ENCODE measurements at regions not wholly inside any gene's neighbourhood (a gene's known extent, or its start where the extent isn't known, plus 50 kb on each side); places are given as distances from the start of the nearest gene placed in this dataset.

- intact Hi-C loops (cut with micrococcal nuclease), result no loop called here
- CTCF ChIA-PET (ENCODE audit: low intra/inter-chr PET ratio), result no interaction called here
- H3K4me1 ChIP-seq (replicated peaks in 1 of 2; ENCODE audit: control insufficient read depth in 2 of 2, insufficient read depth in 2 of 2, low read length in 2 of 2), result no peaks in the 10 kb centered on the region
- TF ChIP-seq RBM17 (IDR thresholded peaks at IDR 0.05; ENCODE audit: borderline replicate concordance, low read depth, low read length), result no peak
- TF ChIP-seq EGR1 (conservative IDR thresholded peaks at IDR 0.05), result no peak
- no peak for TF ChIP-seq NEUROD1 (IDR thresholded peaks at IDR 0.05; ENCODE audit: borderline replicate concordance, low read depth, low read length, partially characterized antibody)
- WGBS (ENCODE audit: insufficient coverage, low coverage, missing lambda C conversion rate), result 2% methylated on average over 2 of the region's 2 CpGs
- no peaks in the 10 kb centered on the region for H3K27me3 ChIP-seq (ENCODE audit: control insufficient read depth in 2 of 2, insufficient read depth in 2 of 2, low read length in 2 of 2)
- no peak overlapping the region for H3K4me3 ChIP-seq
- H3K27ac ChIP-seq (ENCODE audit: extremely low read depth, low read depth, low read length), result no peak overlapping the region
- H3K79me2 ChIP-seq (ENCODE audit: control insufficient read depth, insufficient read depth, low read length), result no peaks in the 10 kb centered on the region
- DNase-seq (ENCODE audit: extremely low read depth in 1 of 4, low spot score in 3 of 4) (no peak), FAIRE-seq (no peak), ATAC-seq (no peak)
- H3K9me3 ChIP-seq (replicated peaks; ENCODE audit: control insufficient read depth, insufficient read depth, low read depth, low read length), result no peaks in the 10 kb centered on the region
- H4K20me1 ChIP-seq (replicated peaks; ENCODE audit: control insufficient read depth, insufficient read depth, low read length), result no peaks in the 10 kb centered on the region
- in situ Hi-C loops (cut with MboI), result no loop called here
- H3K4me2 ChIP-seq (ENCODE audit: insufficient read depth, low read length), result no peak overlapping the region
- POLR2A ChIA-PET, result no interaction called here
- H3K36me3 ChIP-seq (ENCODE audit: control insufficient read depth, insufficient read depth, low read length), result no peaks in the 10 kb centered on the region
- no peak overlapping the region for H2AFZ ChIP-seq (ENCODE audit: low read depth, low read length)
- BruUV-seq (replicated peaks), result no TSS peak
- H3K9ac ChIP-seq (ENCODE audit: insufficient read depth in 1 of 2, low read depth in 2 of 2, low read length in 2 of 2), result no peak overlapping the region
- H3K9me1 ChIP-seq (ENCODE audit: control insufficient read depth, insufficient read depth, low read length), result no peaks in the 10 kb centered on the region
These were observed 636.3 kb downstream of the LTN1 start for GRCh38 chr21:28356422-28356821.

- peaks cover 2% of the 10 kb centered on the region; the same call in 1 of the 2 replicates for H3K9me3 ChIP-seq (replicated peaks; ENCODE audit: control insufficient read depth, insufficient read depth, low read depth, low read length)
- no peaks in the 10 kb centered on the region for H3K36me3 ChIP-seq (ENCODE audit: control insufficient read depth, insufficient read depth, low read length)
- H3K9me1 ChIP-seq (ENCODE audit: control insufficient read depth, insufficient read depth, low read length), result no peaks in the 10 kb centered on the region
- no peak for TF ChIP-seq HMG20B (CRISPR knock-in tag; IDR thresholded peaks at IDR 0.05)
- no peak overlapping the region for H3K4me2 ChIP-seq (ENCODE audit: insufficient read depth, low read length)
- no peak overlapping the region for H3K9ac ChIP-seq (ENCODE audit: insufficient read depth in 1 of 2, low read depth in 2 of 2, low read length in 2 of 2)
- intact Hi-C loops (cut with micrococcal nuclease) (no loop called here), in situ Hi-C loops (cut with MboI) (no loop called here)
- H3K4me3 ChIP-seq, result no peak overlapping the region
- H3K27ac ChIP-seq (ENCODE audit: extremely low read depth, low read depth, low read length), result no peak overlapping the region
- POLR2A ChIA-PET, result no interaction called here
- WGBS (ENCODE audit: insufficient coverage, low coverage, missing lambda C conversion rate), result 0% methylated on average over 2 of the region's 2 CpGs
- no peak for FAIRE-seq
- no peaks in the 10 kb centered on the region for H3K27me3 ChIP-seq (ENCODE audit: control insufficient read depth in 2 of 2, insufficient read depth in 2 of 2, low read length in 2 of 2)
- H3K79me2 ChIP-seq (ENCODE audit: control insufficient read depth, insufficient read depth, low read length), result no peaks in the 10 kb centered on the region
- CTCF ChIA-PET (ENCODE audit: low intra/inter-chr PET ratio), result no interaction called here
- DNase-seq (ENCODE audit: extremely low read depth in 1 of 4, low spot score in 3 of 4), result no peak
- no peaks in the 10 kb centered on the region for H4K20me1 ChIP-seq (replicated peaks; ENCODE audit: control insufficient read depth, insufficient read depth, low read length)
- H3K4me1 ChIP-seq (replicated peaks in 1 of 2; ENCODE audit: control insufficient read depth in 2 of 2, insufficient read depth in 2 of 2, low read length in 2 of 2), result no peaks in the 10 kb centered on the region
- no peak for ATAC-seq
- no peak overlapping the region for H2AFZ ChIP-seq (ENCODE audit: low read depth, low read length)
- BruUV-seq (replicated peaks), result no TSS peak
These were observed 646.7 kb downstream of the LTN1 start for GRCh38 chr21:28345934-28346333.
